Upper lobe of left lung (tissue), 6 donors: ENCODE measurements at regions not wholly inside any gene's neighbourhood (a gene's known extent, or its start where the extent isn't known, plus 50 kb on each side); places are given as distances from the start of the nearest gene placed in this dataset.

Source experiments
- ATAC-seq, 2 donors: fragments of 200-7000 bp; cut with Tn5 transposase; one replicate each; pipeline ENCODE4 v1.9.1; 2022; ENCODE audit warnings: mild to moderate bottlenecking in 2 of 2, moderate library complexity in 2 of 2; ENCODE audit not compliant: low FRiP score in 2 of 2
- DNase-seq, 2 donors: peaks; one replicate each; pipeline ENCODE4 v3.0.0-alpha.2; 2019 to 2020
- H3K27ac ChIP-seq, 4 donors: fragments of 200-600 bp; sonication (generic); one replicate each; pipeline ENCODE4 v1.5.1; 2016 to 2019
- H3K27me3 ChIP-seq, 4 donors: fragments of 200-600 bp; sonication (generic); one replicate each; pipeline ENCODE4 v1.5.1; 2017 to 2019
- H3K36me3 ChIP-seq, 4 donors: fragments of 200-600 bp; sonication (generic); one replicate each; pipeline ENCODE4 v1.5.1; 2016 to 2019
- H3K4me1 ChIP-seq, 4 donors: fragments of 200-600 bp; sonication (generic); one replicate each; pipeline ENCODE4 v1.5.1; 2018 to 2019
- H3K4me3 ChIP-seq, 4 donors: fragments of 200-600 bp; sonication (generic); one replicate each; pipeline ENCODE4 v1.5.1; 2017 to 2019; ENCODE audit warnings: mild to moderate bottlenecking in 2 of 4, moderate library complexity in 1 of 4
- H3K9me3 ChIP-seq, 4 donors: fragments of 200-600 bp; sonication (generic); one replicate each; pipeline ENCODE4 v1.5.1; 2018 to 2019
- CTCF ChIP-seq, 6 experiments: fragments of 450-650 bp in 4 of 6; fragments of 200-600 bp in 2 of 6; sonication (generic) in 2 of 6; IDR thresholded peaks; one replicate each; pipeline ENCODE4 v1.5.1; 2016 to 2019; ENCODE audit warnings: antibody characterized with exemption in 6 of 6
- EP300 ChIP-seq, 4 donors: sonication (generic); formaldehyde crosslinking; IDR thresholded peaks; one replicate each; pipeline ENCODE4 v1.5.1; 2017; ENCODE audit warnings: antibody characterized with exemption in 4 of 4, control low read depth in 2 of 4
- POLR2A ChIP-seq, 4 donors: fragments of 450-650 bp; IDR thresholded peaks; one replicate each; pipeline ENCODE4 v1.5.1; 2016 to 2017; ENCODE audit warnings: antibody characterized with exemption in 4 of 4, mild to moderate bottlenecking in 2 of 4
- POLR2AphosphoS5 ChIP-seq, 2 donors: sonication (generic); formaldehyde crosslinking; IDR thresholded peaks; one replicate each; pipeline ENCODE4 v1.5.1; 2017; ENCODE audit warnings: antibody characterized with exemption in 2 of 2
- WGBS, 2 donors: methylation state at CpG; one replicate each; pipeline ENCODE4 v1.1.5; 2017 to 2018; 5-methylcytosine and 5-hydroxymethylcytosine counted together
- donor health status: DM: no; HTN: no; CAD: no; lungs with moderate emphysema.
- donor health status: DM: no; HTN: yes; CAD: no; lungs with severe emphysema.

- 66 to 80% methylated on average over 4 of the region's 4 CpGs for WGBS, 2 donors
- TF ChIP-seq POLR2A (IDR thresholded peaks at IDR 0.05) (no peak), POLR2AphosphoS5 (IDR thresholded peaks at IDR 0.05) (no peak), EP300 (IDR thresholded peaks at IDR 0.05) (no peak), CTCF (IDR thresholded peaks at IDR 0.05) (no peak)
- no peaks in the 10 kb centered on the region for H3K27me3 ChIP-seq
- DNase-seq (no peak), ATAC-seq (no peak)
- H3K9me3 ChIP-seq: no peaks in the 10 kb centered on the region
- H3K4me3 ChIP-seq: no peak overlapping the region
- no peaks in the 10 kb centered on the region for H3K36me3 ChIP-seq
- no peaks in the 10 kb centered on the region for H3K4me1 ChIP-seq
- no peak overlapping the region for H3K27ac ChIP-seq
Measured at GRCh38 chr12:107557589-107558100, 128.0 kb upstream of the PWP1 start.

- ATAC-seq: no peak
- Histone ChIP-seq H3K36me3 (no peaks in the 10 kb centered on the region), H3K4me3 (no peak overlapping the region), H3K9me3 (no peaks in the 10 kb centered on the region), H3K27me3 (no peaks in the 10 kb centered on the region), H3K4me1 (no peaks in the 10 kb centered on the region), H3K27ac (no peak overlapping the region)
- DNase-seq: no peak
- 53 to 63% methylated on average over 9 of the region's 9 CpGs for WGBS, 2 donors
- TF ChIP-seq POLR2A (IDR thresholded peaks at IDR 0.05): no peak
- no peak for TF ChIP-seq EP300 (IDR thresholded peaks at IDR 0.05)
- no peak for TF ChIP-seq POLR2AphosphoS5 (IDR thresholded peaks at IDR 0.05)
- no peak for TF ChIP-seq CTCF (IDR thresholded peaks at IDR 0.05)
Measured at GRCh38 chr12:107558141-107558815, 127.3 kb upstream of the PWP1 start.

GRCh38 chr12:107558816-107559382 lies 126.7 kb upstream of the PWP1 start:
- no peaks in the 10 kb centered on the region for H3K27me3 ChIP-seq
- no peaks in the 10 kb centered on the region for H3K4me1 ChIP-seq
- WGBS, 2 donors: 48 to 57% methylated on average over 3 to 5 of the region's 5 CpGs
- H3K4me3 ChIP-seq: no peak overlapping the region
- no peak overlapping the region for H3K27ac ChIP-seq
- ATAC-seq: peak in 1 of 2 donors; percentile 46
- no peaks in the 10 kb centered on the region for H3K36me3 ChIP-seq
- no peaks in the 10 kb centered on the region for H3K9me3 ChIP-seq
- TF ChIP-seq EP300 (IDR thresholded peaks at IDR 0.05) (no peak), CTCF (IDR thresholded peaks at IDR 0.05) (no peak), POLR2AphosphoS5 (IDR thresholded peaks at IDR 0.05) (no peak), POLR2A (IDR thresholded peaks at IDR 0.05) (no peak)
- no peak for DNase-seq

- H3K9me3 ChIP-seq: no peaks in the 10 kb centered on the region
- TF ChIP-seq EP300 (IDR thresholded peaks at IDR 0.05) (no peak), CTCF (IDR thresholded peaks at IDR 0.05) (no peak), POLR2AphosphoS5 (IDR thresholded peaks at IDR 0.05) (no peak), POLR2A (IDR thresholded peaks at IDR 0.05) (no peak)
- H3K4me1 ChIP-seq: no peaks in the 10 kb centered on the region
- H3K4me3 ChIP-seq: no peak overlapping the region
- H3K36me3 ChIP-seq: no peaks in the 10 kb centered on the region
- DNase-seq: no peak
- no peak overlapping the region for H3K27ac ChIP-seq
- no peaks in the 10 kb centered on the region for H3K27me3 ChIP-seq
- 75 to 91% methylated on average over 7 of the region's 7 CpGs for WGBS, 2 donors
- no peak for ATAC-seq
Measured at GRCh38 chr12:107560165-107560898, 125.3 kb upstream of the PWP1 start.
